GM20431 (cell line): ENCODE measurements at regions not wholly inside any gene's neighbourhood (a gene's known extent, or its start where the extent isn't known, plus 50 kb on each side); places are given as distances from the start of the nearest gene placed in this dataset.
"Not testable (repeated sequence)": the region's sequence is repeated elsewhere in the genome, so short reads cannot be mapped to it uniquely, and the experiment has no call there.

Source experiments
- in situ Hi-C: fragments of 300-500 bp; cut with MseI, MboI; formaldehyde crosslinking; loops from one replicate; pipeline ENCODE4 v1.15.0; 2020; ENCODE audit warnings: low sequenced_read_pairs; ENCODE audit not compliant: unreplicated experiment

GRCh38 chr16:87033021-87033471 is 284.1 kb downstream of the C16orf95 start:
- in situ Hi-C loops: no loop called here

- in situ Hi-C loops: no loop called here
Measured at GRCh38 chr16:87033541-87034300, 283.5 kb downstream of the C16orf95 start.

GRCh38 chr16:87034317-87034716 is 282.9 kb downstream of the C16orf95 start:
- in situ Hi-C loops: no loop called here

- in situ Hi-C loops: no loop called here
Measured at GRCh38 chr16:87035053-87035452, 282.1 kb downstream of the C16orf95 start.

GRCh38 chr16:87037012-87037411 is 280.2 kb downstream of the C16orf95 start:
- in situ Hi-C loops: no loop called here

GRCh38 chr16:87038528-87038927 is 278.7 kb downstream of the C16orf95 start:
- in situ Hi-C loops: not testable (repeated sequence)

GRCh38 chr16:87040169-87041117 is 276.7 kb downstream of the C16orf95 start:
- in situ Hi-C loops: no loop called here

- in situ Hi-C loops: no loop called here
Measured at GRCh38 chr16:87041286-87041685, 275.9 kb downstream of the C16orf95 start.

- in situ Hi-C loops: no loop called here
Measured at GRCh38 chr16:87042551-87043230, 274.5 kb downstream of the C16orf95 start.

GRCh38 chr16:87043231-87044031 is 273.8 kb downstream of the C16orf95 start:
- in situ Hi-C loops: no loop called here

- in situ Hi-C loops: no loop called here
Measured at GRCh38 chr16:87044032-87044382, 273.2 kb downstream of the C16orf95 start.

GRCh38 chr16:87044829-87045228 is 272.4 kb downstream of the C16orf95 start:
- in situ Hi-C loops: no loop called here

GRCh38 chr16:87045466-87046216 is 271.6 kb downstream of the C16orf95 start:
- in situ Hi-C loops: no loop called here

- in situ Hi-C loops: no loop called here
Measured at GRCh38 chr16:87046235-87046634, 271.0 kb downstream of the C16orf95 start.

GRCh38 chr16:87047221-87048037 is 269.8 kb downstream of the C16orf95 start:
- in situ Hi-C loops: no loop called here

- in situ Hi-C loops: no loop called here
Measured at GRCh38 chr16:87048038-87048729, 269.0 kb downstream of the C16orf95 start.

GRCh38 chr16:87048730-87049115 is 268.5 kb downstream of the C16orf95 start:
- in situ Hi-C loops: no loop called here

- in situ Hi-C loops: not testable (repeated sequence)
Measured at GRCh38 chr16:87049216-87049615, 268.0 kb downstream of the C16orf95 start.
